Nephron progenitor cell (in vitro differentiated cells): ENCODE measurements at regions not wholly inside any gene's neighbourhood (a gene's known extent, or its start where the extent isn't known, plus 50 kb on each side); places are given as distances from the start of the nearest gene placed in this dataset.

ENCODE experiments used
- DNase-seq: peaks from one replicate; pipeline ENCODE4 v3.0.0; 2021
- H3K27ac Mint-ChIP-seq: 2 replicates; pipeline ENCODE4 v1.8.0; 2021; ENCODE audit warnings: mild to moderate bottlenecking, moderate library complexity, mixed read lengths
- H3K27me3 Mint-ChIP-seq: 2 replicates; pipeline ENCODE4 v1.8.0; 2021; ENCODE audit warnings: mild to moderate bottlenecking, low read depth, mixed read lengths; ENCODE audit not compliant: poor library complexity
- H3K36me3 Mint-ChIP-seq: 2 replicates; pipeline ENCODE4 v1.8.0; 2021; ENCODE audit warnings: low read depth, mixed read lengths
- H3K4me1 Mint-ChIP-seq: 2 replicates; pipeline ENCODE4 v1.8.0; 2021; ENCODE audit warnings: mixed read lengths
- H3K4me3 Mint-ChIP-seq: 2 replicates; pipeline ENCODE4 v1.8.0; 2021; ENCODE audit warnings: mild to moderate bottlenecking, moderate library complexity, mixed read lengths
- H3K9me3 Mint-ChIP-seq: 2 replicates; pipeline ENCODE4 v1.8.0; 2021; ENCODE audit warnings: mild to moderate bottlenecking, moderate library complexity, mixed read lengths
- TF ChIP-seq, protein P1 (sequence below): fragments of 200-600 bp; sonication (generic); IDR thresholded peaks from 2 replicates; pipeline ENCODE4 v1.5.0; 2021; ENCODE audit warnings: antibody characterized with exemption

DNA sequence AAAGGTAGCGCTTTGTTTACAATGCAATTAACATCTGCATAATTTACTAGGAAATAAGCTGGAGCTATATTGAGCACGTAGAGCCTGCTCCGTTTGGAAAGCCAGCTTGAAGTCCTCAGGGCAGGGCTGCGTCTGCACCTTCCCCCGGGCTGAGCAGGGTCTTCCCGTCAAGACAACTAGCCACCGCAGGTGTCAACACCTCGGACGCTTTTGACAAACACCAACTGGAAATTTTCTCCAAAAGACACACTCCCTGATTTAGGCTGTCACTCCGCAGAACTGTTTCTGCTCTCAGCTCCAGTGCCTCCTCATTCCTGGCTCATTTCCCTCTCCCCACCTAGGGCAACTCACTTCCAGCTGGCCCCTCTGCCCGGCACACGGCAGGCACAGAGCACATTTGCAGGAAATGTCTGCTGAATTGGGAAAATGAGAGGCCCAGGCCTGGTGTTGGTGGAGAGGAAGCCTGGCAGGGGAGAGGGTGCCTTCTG, 170.3 kb downstream of the MAF start:
- Mint-ChIP-seq H3K36me3 (no peaks in the 10 kb centered on the region), H3K4me1 (peaks cover 41% of the 10 kb centered on the region), H3K27ac (peak overlapping the region; percentile 86), H3K4me3 (peak overlapping the region; percentile 50), H3K9me3 (peaks cover 6% of the 10 kb centered on the region), H3K27me3 (peaks cover 7% of the 10 kb centered on the region)
- no peak for DNase-seq
- TF ChIP-seq, protein P1, sequence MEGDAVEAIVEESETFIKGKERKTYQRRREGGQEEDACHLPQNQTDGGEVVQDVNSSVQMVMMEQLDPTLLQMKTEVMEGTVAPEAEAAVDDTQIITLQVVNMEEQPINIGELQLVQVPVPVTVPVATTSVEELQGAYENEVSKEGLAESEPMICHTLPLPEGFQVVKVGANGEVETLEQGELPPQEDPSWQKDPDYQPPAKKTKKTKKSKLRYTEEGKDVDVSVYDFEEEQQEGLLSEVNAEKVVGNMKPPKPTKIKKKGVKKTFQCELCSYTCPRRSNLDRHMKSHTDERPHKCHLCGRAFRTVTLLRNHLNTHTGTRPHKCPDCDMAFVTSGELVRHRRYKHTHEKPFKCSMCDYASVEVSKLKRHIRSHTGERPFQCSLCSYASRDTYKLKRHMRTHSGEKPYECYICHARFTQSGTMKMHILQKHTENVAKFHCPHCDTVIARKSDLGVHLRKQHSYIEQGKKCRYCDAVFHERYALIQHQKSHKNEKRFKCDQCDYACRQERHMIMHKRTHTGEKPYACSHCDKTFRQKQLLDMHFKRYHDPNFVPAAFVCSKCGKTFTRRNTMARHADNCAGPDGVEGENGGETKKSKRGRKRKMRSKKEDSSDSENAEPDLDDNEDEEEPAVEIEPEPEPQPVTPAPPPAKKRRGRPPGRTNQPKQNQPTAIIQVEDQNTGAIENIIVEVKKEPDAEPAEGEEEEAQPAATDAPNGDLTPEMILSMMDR, result no peak

DNA sequence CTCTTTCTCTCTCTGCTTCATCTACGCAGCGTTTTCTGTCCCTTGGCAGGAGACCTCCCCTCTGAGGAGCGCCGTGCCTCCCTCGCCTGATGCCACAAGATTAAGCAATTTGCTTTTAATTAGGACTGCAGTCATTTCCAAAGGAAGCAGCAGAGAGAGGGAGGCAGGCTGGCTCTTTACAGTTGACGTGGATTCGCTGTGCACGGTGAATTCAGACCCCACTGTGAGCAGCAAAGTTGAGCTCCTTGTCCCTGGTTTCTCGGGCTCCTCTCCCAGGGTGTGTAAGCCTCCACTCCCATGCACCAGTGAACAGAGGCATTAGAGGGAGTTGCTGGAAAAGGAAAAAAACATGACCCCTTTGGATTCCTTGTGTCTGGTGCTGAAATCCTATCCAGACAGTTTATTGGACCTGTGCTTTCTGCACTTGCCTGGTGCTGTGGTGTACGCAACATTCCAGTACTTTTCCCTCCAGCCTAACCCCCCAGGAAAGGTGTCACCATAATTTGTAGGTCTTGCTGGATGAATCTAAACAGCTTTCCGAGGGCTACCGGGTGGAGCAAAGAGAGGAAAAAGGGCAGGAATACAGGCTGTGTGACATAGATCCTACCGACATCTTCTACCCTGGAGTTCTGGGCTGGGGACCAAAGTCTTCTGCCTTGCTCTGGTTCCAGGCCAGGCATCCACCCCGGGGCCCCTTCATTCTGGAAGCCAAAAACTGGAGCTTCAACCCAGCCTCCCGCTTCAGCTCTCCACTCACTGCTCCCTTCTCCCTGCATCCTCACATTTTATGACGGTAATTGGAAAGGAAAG, 171.0 kb downstream of the MAF start:
- Mint-ChIP-seq H3K27me3 (peaks cover 7% of the 10 kb centered on the region), H3K36me3 (no peaks in the 10 kb centered on the region), H3K4me1 (peaks cover 36% of the 10 kb centered on the region), H3K4me3 (peak overlapping the region; percentile 4), H3K27ac (peak overlapping the region; percentile 86), H3K9me3 (peaks cover 6% of the 10 kb centered on the region)
- TF ChIP-seq, protein P1, result no peak
- DNase-seq, result peak; percentile 25

GRCh38 chr16:79426663-79427062, 173.9 kb downstream of the MAF start:
- Mint-ChIP-seq H3K4me1 (peaks cover 36% of the 10 kb centered on the region), H3K27ac (no peak overlapping the region), H3K36me3 (no peaks in the 10 kb centered on the region), H3K9me3 (no peaks in the 10 kb centered on the region), H3K4me3 (no peak overlapping the region), H3K27me3 (peaks cover 11% of the 10 kb centered on the region)
- TF ChIP-seq, protein P1, result no peak
- DNase-seq, result no peak

DNA sequence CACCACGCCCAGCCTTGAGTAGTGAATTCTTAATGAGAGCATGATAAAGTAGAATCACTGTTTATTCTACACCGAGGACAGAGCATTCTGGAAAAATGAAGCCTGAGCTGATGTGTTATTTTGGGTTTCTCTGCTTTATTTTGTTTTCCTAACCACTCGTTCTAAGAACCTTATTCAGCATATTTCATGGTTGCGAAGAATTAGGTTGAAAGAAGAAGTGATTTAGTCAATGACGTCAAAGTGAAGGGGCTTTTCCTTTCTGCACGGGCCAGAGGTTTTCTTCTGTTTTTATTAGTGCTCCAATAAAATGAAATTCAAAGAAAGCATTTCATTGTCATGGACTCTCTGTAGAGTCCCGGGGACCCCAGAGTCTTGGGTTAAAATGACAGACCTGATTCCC, 178.5 kb downstream of the MAF start:
- H3K4me1 Mint-ChIP-seq, result peaks cover 42% of the 10 kb centered on the region
- TF ChIP-seq, protein P1, result no peak

DNA sequence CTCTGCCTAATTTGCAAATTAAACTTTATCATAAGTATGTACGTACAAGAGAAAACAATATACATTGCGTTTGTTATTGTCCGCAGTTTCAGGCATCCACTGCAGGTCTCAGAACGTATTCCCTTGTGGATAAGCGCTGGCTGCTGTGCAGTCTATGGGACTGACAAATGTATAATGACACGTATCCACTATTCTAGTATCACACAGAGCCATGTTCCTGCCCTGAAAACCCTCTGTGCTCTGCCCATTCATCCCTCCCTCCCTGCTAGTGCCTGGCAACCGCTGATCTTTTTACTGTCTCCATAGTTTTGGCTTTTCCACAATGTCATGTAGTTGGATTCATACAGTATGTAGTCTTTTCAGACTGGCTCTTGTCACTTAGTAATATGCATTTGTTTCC, 179.4 kb downstream of the MAF start:
- Mint-ChIP-seq H3K4me3 (no peak overlapping the region), H3K27me3 (peaks cover 14% of the 10 kb centered on the region), H3K9me3 (no peaks in the 10 kb centered on the region), H3K27ac (no peak overlapping the region), H3K4me1 (peaks cover 50% of the 10 kb centered on the region), H3K36me3 (no peaks in the 10 kb centered on the region)
- no peak for DNase-seq
- TF ChIP-seq, protein P1, result no peak

More for the DNA sequence above, 178.5 kb downstream of the MAF start:
- Mint-ChIP-seq H3K27me3 (peaks cover 10% of the 10 kb centered on the region), H3K4me3 (no peak overlapping the region), H3K9me3 (no peaks in the 10 kb centered on the region), H3K36me3 (no peaks in the 10 kb centered on the region), H3K27ac (no peak overlapping the region)
- no peak for DNase-seq

DNA sequence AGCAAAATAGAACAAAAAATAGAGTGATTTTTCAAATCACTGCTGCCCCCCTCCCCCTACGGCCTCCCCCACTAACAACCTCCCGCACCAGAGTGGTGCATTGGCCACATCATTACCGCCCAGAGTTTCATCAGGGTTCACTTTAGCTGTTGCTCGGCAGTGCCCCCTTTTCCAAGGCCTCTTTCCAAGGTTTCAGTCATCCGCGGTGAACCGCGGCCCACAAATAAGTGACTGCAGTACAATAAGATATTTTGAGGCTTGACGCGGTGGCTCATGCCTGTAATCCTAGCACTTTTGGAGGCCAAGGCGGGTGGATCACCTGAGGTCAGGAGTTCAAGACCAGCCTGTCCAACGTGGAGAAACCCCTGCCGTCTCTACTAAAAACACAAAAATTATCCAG, 180.0 kb downstream of the MAF start:
- Mint-ChIP-seq H3K27me3 (peaks cover 18% of the 10 kb centered on the region), H3K4me1 (peaks cover 57% of the 10 kb centered on the region), H3K27ac (peak overlapping the region; percentile 53), H3K36me3 (no peaks in the 10 kb centered on the region), H3K4me3 (no peak overlapping the region), H3K9me3 (no peaks in the 10 kb centered on the region)
- DNase-seq, result no peak
- TF ChIP-seq, protein P1, result no peak
